ENCODE measurements at regions not wholly inside any gene's neighbourhood (a gene's known extent, or its start where the extent isn't known, plus 50 kb on each side); places are given as distances from the start of the nearest gene placed in this dataset.

DNA sequence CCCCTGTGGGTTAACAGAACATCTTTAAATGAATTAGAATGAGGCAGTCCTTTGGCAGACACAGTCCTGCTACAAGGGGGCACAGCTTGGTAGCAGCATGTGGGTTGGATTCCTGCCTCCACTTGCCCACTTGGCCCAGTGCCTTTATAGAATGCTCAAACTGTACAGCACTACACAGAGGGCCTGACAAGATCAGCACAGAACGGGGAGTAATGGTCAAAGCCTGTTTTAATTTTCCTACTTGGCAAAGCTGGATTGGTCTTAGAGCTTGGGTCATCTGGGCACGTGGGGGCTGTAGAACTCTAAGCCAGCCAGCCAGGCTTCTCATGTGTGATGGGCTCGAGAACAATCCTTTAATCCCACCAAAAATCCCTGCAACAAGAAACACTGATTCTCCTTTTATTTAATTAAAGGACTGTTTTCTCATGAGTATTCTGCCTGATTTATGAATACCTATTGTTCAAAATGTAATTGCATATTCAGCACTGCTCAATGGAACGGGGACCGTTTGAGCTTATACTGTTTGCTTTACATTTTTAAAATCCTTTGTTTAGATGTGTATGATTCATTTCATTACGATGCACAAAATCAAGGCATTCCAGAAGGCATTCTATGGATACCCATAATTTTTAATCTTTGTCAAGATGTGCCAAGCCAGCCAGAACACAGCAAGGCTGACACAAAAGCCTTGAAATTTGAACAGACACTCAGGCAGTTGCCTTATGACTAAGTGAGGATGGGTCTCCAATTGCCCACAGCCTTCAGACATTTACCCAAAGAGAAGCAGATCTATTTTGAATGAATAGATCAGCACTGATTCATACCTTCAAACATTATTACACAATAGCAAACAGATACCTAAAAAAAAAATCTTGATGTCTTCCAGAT lies 249.3 kb upstream of the TGFBR2 start:
- no peak for DNase-seq (ENCODE audit: low spot score)

DNA sequence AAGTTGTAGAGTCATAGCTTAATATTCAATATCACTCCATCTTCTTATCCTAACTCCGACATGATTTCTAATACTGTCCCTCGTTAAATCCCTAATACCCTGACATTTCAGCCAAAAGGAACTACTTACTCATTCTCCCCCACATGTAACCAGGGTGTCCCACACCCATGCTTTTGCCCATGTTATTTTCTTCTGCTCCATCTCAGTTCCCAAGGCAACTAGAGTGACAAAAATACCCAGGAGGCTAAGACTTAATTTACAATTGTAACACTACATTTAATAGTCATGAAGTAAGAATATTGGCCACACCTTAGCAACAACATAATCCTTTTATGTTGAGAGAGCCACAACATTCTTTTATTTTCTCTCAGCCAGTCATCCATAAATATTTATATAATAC lies 248.5 kb upstream of the TGFBR2 start:
- DNase-seq (ENCODE audit: low spot score), result no peak

DNA sequence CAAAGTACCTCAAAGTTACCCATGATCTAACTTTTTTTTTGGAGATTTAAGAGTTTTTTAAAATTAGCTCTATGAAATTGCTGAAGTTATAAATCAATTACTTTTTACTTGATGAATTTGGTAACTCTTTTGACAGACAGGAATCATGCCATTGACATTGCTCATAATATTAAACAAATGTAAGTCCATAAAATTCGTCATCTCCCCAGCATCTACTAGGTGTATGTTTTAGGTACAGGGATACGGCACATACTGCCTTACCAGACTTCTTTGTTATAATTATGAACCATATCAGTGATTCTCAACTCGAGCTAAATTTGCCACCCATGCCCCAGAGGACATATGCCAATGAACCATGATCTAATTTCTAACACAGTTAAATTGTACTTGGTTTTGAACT lies 247.5 kb upstream of the TGFBR2 start:
- DNase-seq (ENCODE audit: low spot score), result no peak

DNA sequence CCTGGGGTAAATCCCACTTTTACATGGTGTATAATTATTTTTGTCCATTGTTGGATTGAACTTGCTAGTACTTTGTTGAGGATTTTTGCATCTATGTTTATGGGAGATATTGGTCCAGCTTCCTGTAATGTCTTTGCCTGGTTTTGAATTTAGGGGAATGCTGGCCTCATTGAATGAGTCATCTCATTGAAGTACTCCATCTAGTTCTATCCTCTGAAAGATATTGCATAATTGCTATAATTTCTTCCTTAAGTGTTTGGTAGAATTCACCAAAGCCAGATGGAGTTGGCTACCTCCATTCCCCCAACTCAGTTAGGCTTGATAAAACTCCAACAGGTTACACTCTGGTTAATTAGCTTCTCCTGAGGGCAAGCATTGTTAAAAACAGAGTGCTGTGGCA lies 237.4 kb upstream of the TGFBR2 start:
- peak; percentile 51 for DNase-seq (ENCODE audit: low spot score)

DNA sequence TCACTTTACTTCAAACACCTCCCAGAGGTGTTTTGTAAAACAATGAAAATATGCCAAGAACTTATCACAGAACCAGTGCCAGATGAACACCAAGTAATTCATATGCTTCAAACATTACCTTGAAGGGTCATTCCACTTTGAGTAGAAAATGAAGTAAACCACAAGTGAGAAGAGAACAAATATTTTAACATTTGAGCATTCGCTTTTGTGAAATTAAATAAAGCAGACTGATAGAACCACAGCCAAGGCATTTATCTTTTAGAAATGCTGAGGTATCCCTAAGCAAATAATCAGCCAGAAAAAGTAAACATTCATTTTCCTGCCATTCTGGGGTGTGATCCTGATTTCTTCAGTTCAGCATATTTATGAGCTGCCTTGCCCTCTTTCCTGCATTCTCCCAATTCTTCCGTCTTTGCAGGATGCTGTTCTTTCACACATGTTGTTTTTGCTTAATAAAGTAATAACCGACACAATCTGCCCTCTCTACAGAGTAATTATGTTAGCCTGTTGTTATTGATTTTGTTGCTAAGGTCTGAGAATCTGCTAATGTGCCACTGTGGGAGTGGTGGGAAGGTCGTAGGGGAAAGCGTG lies 235.6 kb upstream of the TGFBR2 start:
- DNase-seq (ENCODE audit: low spot score), result peak; percentile 28

DNA sequence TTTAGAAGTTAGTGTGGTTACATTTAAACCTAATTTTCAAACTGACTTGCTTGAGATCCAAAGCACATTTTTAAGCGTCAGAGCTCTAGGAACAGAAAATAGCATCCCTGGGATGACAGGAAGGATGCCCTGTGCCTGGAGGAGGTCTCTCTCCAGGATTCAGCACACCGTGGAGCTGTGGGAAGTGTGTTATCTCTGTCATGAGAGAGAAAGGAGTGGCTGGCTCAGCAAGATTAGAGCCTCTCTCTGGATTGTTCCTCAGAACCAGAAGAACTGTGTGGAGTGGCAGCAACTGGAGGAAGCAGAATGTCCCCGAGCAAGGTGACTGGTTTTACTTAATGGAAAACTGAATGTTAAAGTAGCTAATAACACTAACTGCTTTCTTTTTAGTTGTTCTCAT lies 233.6 kb upstream of the TGFBR2 start:
- DNase-seq (ENCODE audit: low spot score), result no peak

DNA sequence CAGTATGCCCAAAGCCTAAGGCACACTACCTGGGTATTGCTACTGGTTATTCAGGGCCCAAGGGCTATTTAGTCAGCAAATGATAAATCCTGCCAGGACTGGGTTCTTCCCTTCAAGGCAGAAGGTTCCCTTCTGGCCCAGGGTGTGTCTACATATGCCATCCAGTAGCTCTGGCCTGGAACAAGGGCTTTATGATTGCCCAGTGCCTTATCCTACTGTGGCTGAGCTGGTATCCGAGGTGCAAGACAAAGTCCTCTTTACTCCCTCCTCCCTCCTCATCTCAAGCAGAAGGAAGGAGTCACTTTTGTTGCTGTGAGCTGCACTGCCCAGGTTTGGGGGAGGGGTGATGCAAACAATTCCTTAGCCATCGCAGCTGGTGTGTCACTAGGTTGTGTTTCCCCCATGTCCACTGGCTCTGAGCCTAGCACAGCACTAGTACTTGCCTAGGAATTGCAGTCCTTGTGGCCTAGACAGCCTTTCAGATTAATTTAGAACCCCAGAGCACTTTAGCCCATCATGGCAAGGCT lies 221.8 kb upstream of the TGFBR2 start:
- no peak for DNase-seq (ENCODE audit: low spot score)

DNA sequence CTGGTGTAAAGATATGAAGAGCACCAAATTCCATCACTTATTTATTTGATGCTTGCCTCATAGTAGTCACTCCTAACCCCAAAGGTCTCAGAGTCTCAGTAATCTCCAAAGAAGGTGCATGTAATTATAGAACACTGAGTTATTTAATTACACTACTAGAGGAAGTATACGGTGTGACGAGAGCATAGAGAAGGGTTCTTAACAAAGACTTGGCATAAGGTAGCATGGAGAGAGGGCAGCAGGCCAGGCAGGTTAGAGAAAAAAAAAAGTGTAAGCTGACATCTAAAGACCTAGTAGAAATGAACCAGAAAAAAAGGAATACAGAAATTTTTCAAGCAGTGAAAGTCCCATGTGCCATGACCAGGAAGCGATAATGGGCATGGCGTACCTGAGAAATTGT lies 213.3 kb upstream of the TGFBR2 start:
- no peak for DNase-seq (ENCODE audit: low spot score)

DNA sequence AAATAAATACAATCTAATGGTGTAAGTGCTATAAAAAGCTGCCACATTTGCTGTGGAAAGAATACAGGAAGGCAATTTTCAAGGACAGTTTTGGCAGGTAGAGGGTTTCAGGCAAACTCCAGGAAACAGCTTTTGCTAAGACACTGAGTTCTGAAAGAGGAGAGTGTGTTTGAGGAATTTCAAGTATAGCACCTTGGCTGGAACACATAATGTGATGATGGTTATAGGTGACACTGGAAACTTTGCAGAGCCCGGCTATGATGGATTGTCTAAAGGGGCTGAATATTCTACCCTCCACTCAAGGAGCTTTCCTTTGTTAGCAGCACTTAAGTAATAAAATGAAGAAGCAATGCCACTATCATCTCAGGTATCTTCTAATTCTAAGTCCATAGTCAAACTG lies 209.4 kb upstream of the TGFBR2 start:
- DNase-seq (ENCODE audit: low spot score), result no peak

DNA sequence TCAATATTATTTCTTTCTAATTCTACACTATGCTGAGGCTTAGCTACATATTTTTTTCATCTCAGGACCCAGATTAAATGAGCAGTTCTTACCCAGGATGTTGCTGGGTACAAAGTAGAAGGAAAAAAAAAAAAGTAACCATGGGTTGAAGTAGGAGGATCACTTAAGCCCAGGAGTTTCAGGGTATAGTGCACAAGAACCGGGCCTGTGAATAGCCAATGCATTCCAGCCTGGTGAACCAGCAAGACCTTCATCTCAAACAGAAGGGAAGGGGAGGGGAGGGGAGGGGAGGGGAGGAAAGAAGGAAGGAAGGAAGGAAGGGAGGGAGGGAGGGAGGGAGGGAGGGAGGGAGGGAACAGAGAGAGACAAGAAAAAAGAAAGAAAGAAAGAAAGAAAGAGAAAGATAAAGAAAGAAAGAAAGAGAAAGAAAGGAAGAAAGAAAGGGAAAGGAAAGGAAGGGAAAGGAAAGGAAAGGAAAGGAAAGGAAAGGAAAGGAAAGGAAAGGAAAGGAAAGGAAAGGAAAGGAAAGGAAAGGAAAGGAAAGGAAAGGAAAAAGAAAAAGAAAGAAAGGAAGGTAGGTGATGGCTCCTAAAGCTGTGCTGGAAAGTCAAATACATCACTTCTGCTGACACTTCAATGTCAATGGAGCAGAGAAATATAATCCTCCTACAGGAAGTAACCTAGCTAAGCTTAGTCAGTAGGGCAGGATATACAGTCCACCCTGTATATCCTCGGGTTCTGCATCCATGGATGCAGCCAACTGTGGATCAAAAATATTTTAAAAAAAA lies 206.8 kb upstream of the TGFBR2 start:
- DNase-seq (ENCODE audit: low spot score), result no peak

DNA sequence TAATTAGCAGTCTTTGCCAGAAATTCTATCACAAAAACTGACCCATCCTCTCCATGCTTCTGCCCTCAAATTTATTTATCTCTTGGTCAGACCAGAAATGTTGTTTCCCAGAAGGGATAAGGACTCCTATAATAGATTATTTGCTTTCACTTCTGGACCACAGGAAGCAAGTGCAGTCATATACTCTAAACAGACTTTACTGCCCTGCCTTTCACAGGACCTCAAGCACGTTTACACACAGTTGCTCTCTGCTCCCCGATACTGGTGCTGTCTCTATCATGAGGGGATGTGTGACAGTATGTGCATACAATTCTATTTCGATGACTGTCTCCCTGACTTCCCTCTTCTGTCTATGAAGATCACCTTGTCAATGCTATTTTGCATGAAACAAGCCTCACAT lies 205.5 kb upstream of the TGFBR2 start:
- no peak for DNase-seq (ENCODE audit: low spot score)

DNA sequence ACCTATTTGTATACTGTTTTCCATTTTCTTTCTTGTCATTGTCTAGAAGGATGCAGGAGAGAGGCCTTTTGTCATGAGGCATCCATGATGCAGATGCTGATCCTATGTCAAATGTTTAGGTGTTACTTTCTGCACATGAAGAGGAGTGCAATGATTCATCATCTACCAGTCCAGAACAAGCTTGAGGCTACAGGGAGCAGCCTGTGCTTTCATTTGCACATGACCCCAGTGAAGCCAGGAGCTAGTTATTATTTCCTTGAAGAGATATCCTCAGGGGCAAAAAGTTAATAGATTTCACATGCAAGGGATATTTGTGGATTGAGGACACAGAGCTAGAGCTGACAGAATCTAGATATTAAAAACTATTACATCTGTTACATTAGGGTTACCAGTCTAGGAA lies 204.4 kb upstream of the TGFBR2 start:
- DNase-seq (ENCODE audit: low spot score), result peak; percentile 11

DNA sequence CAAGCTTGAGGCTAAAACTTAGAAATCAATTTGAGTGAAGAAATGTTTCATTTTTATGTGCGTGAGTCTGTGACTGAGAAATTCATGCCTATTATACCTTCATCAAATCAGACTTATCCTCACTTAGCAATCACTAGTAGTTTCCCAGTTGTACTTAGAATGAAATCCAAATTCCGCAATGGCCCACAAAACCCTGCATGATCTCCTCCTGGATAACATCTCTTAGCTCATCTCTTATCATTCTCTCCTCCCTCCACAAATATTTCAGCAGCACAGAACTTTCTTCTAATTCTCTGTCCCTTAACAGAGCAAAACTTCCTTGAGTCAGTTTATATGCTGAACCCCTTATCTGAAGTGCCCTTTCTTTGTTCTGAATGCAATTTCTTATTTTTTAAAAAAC lies 198.8 kb upstream of the TGFBR2 start:
- no peak for DNase-seq (ENCODE audit: low spot score)

DNA sequence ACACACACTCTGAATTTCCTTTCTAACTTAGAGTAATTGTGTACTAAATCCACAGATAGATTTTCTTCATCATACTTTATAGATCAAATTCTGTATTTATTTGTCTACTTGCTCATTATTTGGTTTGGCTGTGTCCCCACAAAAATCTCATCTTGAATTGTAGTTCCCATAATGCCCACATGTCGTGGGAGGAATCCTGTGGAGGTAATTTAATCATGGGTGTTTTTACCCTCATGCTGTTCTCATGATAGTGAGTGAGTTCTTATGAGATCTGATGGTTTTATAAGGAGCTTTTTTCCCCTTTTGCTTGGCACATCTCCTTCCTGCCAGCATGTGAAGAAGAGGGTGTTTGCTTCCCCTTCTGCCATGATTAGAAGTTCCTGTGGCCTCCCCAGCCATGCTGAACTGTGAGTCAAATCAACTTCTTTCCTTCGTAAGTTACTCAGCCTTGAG lies 198.3 kb upstream of the TGFBR2 start:
- DNase-seq (ENCODE audit: low spot score), result no peak

DNA sequence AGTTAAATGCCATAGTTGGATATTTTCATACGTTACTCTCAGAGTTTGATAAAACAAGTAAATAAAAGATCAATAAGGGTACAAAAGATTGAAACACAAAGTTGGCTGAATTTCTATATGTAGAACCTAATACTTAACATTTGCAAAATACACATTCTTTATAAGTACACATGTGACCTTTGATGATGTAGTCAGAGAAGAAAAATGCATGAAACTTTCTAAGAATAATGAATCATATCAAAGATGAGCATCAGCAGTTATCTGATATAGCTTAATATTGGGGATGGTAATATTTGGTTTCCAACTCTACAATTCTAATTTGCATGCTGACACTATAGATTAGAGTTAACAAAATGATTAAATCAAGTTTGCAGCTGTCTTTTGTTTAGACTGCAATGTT lies 188.0 kb upstream of the TGFBR2 start:
- DNase-seq (ENCODE audit: low spot score), result no peak

DNA sequence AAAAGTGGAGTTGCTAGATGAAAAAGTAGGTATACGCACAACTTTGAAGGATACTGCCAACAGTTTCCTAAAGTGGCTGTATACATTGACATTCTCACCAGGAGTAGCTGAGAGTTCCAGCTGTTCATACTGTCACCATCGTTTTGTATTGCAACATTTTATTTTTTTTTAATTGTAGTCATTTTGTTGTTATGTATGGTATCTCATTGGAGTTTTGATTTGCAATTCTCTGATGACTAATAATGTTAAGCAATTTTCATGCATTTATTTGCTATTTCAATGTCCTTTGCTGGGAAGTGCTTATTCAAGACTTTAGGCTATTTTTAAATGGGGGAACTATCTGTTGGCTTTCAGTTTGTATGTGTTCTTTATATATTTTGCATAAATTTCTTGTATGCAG lies 185.1 kb upstream of the TGFBR2 start:
- peak; percentile 22 for DNase-seq (ENCODE audit: low spot score)

DNA sequence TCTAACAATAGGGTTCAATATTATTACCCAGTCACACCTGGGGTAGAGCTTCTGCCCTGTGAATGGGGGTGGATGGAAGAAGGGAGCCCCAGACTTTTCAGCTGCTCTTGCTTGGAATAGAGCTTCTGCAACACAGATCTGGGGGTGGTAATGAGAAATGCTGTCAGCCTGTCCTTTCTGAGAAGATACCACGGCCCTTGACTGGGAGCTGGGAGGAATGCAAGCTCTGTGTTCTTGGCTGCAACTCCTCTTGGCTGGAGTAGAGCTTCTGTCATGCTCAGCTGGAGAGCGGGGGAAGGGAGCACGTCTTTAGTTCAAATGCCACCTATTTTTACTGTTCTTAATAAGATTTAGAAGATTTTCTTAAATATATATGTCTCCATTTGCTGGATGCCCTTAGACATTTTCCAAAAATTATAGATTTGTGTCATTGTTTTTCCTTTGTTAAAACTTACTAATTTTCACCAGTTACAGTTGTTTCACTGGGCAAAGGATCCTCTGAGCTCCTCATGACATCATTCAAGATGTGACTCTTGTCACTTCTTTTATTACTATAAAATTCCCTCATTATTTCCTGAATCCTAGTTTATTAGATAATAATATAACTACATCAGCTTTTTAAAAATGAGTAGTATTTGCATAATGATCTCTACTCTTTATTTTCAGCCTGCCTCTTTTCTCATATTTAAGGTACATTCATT lies 180.0 kb upstream of the TGFBR2 start:
- peak; percentile 81 for DNase-seq (ENCODE audit: low spot score)

DNA sequence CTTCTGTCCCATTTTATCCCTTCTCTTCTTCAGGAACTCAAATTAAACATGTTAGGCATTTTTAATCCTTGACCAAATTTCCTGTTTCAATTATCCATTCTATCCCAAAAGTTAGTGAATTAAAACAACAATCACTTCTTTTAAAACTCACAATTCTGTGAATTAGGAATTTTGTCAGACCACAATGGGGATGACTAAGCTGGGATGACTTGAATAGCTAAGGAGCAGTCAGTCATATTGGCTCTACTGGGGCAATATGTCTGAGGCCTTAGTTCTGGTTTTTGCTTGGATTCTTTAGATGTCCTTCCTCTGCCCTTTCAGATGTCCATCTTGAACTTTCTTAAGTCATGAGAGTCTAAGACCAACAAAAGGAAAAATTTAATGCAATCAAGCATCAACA lies 178.2 kb upstream of the TGFBR2 start:
- DNase-seq (ENCODE audit: low spot score), result peak; percentile 41

DNA sequence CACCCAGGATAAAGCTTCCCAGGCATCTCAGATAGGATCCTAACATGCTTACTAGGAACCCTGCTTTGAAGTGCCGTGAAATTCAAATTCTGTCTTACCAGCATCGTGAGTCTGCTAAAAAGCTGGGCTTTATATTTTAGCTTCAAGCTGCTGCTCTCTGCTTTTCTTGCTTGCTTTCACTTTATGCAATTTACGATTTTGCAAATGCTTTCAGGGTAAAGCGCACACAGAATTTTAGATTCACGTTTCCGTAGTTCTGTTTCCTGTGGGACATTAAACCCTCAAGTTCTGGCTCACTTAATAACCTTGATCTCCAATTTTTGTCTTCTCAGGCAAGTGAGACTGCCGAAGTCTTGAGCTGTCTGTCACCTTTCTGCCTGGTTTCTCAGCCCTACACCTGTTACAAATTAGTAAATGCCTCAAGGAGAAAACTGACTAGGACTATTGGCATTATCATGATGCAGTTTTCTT lies 170.5 kb upstream of the TGFBR2 start:
- DNase-seq (ENCODE audit: low spot score), result no peak

DNA sequence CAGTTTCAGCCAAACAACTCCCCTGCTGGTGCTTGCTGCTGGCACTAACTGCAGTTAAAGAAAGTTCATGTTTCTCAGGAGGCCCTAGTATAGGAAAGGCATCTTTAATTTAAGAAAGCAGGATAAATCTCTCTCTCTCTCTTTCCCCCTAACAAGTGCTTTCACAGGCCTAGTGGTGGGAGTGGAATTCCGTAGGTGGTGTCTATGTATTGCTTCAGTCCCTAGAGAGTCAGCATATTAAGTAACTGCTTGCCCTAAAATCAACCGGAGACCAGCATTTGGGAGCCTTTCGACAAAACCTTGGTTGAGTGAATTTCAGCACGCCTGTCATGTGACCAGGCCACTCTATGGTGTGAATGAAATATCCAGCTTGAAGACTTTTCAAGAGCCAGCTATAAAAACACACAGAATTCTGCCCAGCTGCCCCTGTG lies 169.2 kb upstream of the TGFBR2 start:
- no peak for DNase-seq (ENCODE audit: low spot score)

DNA sequence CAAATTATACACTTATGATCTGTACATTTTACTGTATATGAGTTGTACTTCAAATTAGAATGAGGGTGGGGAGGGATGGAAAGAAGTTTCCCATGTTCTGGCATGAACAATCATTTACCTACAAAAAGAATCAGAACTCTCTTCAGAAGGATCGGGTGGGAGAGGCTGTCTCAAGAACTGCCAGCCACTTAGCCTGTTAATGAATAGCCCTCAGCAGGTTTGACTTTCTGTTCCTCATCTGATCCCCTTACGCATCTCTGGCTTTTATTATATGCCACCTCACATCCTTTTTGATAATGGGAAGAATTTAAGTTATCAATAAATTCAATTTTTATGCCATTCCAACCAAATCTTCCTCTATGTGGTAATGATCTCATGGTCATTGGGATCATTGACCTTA lies 168.3 kb upstream of the TGFBR2 start:
- no peak for DNase-seq (ENCODE audit: low spot score)

Measured in AG20443 (cell line).